ENCODE measurements at regions not wholly inside any gene's neighbourhood (a gene's known extent, or its start where the extent isn't known, plus 50 kb on each side); places are given as distances from the start of the nearest gene placed in this dataset.

- in situ Hi-C loops (cut with MboI; ENCODE audit: low pct_unique_long_range_greater_than_20kb, low sequenced_read_pairs, unreplicated experiment), result no loop called here
- no peak for DNase-seq (ENCODE audit: low spot score)
- TF ChIP-seq CTCF (IDR thresholded peaks at IDR 0.05; ENCODE audit: extremely low read depth, insufficient read depth, missing control alignments), result no peak
These were observed 79.3 kb upstream of the DRD2 start for GRCh38 chr11:113554526-113554925.

- DNase-seq (ENCODE audit: low spot score), result no peak
- no peak for TF ChIP-seq CTCF (IDR thresholded peaks at IDR 0.05; ENCODE audit: extremely low read depth, insufficient read depth, missing control alignments)
- in situ Hi-C loops (cut with MboI; ENCODE audit: low pct_unique_long_range_greater_than_20kb, low sequenced_read_pairs, unreplicated experiment), result no loop called here
These were observed 78.7 kb upstream of the DRD2 start for GRCh38 chr11:113553915-113554314.

- no peak for DNase-seq (ENCODE audit: low spot score)
- in situ Hi-C loops (cut with MboI; ENCODE audit: low pct_unique_long_range_greater_than_20kb, low sequenced_read_pairs, unreplicated experiment), result no loop called here
- no peak for TF ChIP-seq CTCF (IDR thresholded peaks at IDR 0.05; ENCODE audit: extremely low read depth, insufficient read depth, missing control alignments)
These were observed 78.0 kb upstream of the DRD2 start for GRCh38 chr11:113553235-113553634.

DNA sequence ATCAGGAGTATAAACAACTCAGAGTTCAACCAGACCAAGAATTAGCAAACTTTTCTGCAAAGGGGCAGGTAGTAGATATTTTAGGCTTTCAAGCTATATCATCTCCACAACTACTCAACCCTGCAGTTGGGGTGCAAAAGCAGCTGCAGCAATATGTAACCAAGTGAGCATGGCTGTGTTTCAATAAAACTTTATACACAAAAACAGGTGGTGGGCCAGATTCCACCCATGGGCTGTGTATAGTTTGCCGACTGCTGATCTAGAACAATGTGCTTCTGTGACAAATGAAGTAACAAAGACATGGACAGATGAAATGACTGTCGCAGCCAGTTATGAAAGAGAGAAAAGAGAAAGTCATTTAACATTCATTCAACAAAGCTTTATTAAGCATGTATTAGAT, 77.1 kb upstream of the DRD2 start:
- in situ Hi-C loops (cut with MboI; ENCODE audit: low pct_unique_long_range_greater_than_20kb, low sequenced_read_pairs, unreplicated experiment), result no loop called here
- TF ChIP-seq CTCF (IDR thresholded peaks at IDR 0.05; ENCODE audit: extremely low read depth, insufficient read depth, missing control alignments), result no peak
- DNase-seq (ENCODE audit: low spot score), result no peak

GRCh38 chr11:113551645-113552044, 76.4 kb upstream of the DRD2 start:
- in situ Hi-C loops (cut with MboI; ENCODE audit: low pct_unique_long_range_greater_than_20kb, low sequenced_read_pairs, unreplicated experiment), result no loop called here
- TF ChIP-seq CTCF (IDR thresholded peaks at IDR 0.05; ENCODE audit: extremely low read depth, insufficient read depth, missing control alignments), result no peak
- no peak for DNase-seq (ENCODE audit: low spot score)

DNA sequence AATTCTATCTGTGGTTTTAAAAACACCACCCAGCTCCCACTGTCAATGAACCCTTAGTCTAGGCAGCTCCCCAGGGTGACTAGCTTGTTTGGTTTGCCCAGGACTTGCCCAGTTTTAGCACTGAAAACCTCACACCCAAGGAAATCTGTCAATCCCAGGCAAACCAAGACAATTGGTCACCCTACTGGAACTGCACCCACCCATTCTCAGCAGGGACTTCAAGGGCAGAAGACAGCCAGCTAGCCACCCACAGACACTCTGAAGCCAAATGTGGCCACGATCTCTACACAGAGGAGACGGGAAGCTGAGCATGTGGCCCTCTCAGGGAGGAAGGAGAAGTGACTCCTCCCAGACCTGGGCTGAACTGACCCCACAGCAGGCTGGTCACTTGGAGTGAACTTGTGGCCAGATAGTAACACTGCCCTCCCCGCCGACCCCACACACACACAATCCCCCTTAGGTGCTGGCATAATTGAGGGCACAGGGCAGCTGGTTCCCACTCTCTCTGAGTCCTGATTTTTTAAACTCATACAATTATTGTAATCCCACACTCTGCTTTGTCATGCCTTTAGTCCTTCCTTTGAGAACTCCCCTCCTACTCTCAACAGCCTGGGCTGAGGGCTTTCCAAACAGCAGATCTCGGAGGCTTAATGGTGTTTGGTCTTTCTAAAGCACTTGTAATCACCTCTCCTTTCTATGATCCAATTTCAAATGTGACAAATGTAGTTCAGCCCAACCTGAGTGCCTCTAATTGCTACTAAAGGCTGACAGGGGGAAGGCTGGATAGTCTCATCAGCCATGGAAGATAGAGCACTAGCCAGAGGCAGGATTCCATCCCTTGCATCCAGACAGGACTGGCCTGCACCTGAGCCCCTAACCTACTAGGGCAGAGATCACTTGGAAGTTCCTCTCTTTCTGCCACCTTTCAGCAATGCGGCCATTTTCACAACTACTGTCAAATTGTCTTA, 74.7 kb upstream of the DRD2 start:
- TF ChIP-seq CTCF (IDR thresholded peaks at IDR 0.05; ENCODE audit: extremely low read depth, insufficient read depth, missing control alignments), result no peak
- in situ Hi-C loops (cut with MboI; ENCODE audit: low pct_unique_long_range_greater_than_20kb, low sequenced_read_pairs, unreplicated experiment), result no loop called here
- DNase-seq (ENCODE audit: low spot score), result no peak
